Stomach (tissue), 4 donors: ENCODE measurements at regions not wholly inside any gene's neighbourhood (a gene's known extent, or its start where the extent isn't known, plus 50 kb on each side); places are given as distances from the start of the nearest gene placed in this dataset.

Experiments used
- CTCF ChIP-seq, 7 experiments: fragments of 450-650 bp in 4 of 7; fragments of 200-600 bp in 3 of 7; sonication (generic) in 3 of 7; IDR thresholded peaks; one replicate each; pipeline ENCODE4 v1.5.1; 2016 to 2019; ENCODE audit warnings: antibody characterized with exemption in 7 of 7, control low read depth in 2 of 7, mild to moderate bottlenecking in 1 of 7
- EP300 ChIP-seq: sonication (generic); formaldehyde crosslinking; IDR thresholded peaks from one replicate; pipeline ENCODE4 v1.6.1; 2017; ENCODE audit warnings: antibody characterized with exemption
- POLR2A ChIP-seq, 4 donors: fragments of 450-650 bp; IDR thresholded peaks; one replicate each; pipeline ENCODE4 v1.6.1; 2016; ENCODE audit warnings: antibody characterized with exemption in 4 of 4, control low read depth in 2 of 4, mild to moderate bottlenecking in 1 of 4, moderate library complexity in 1 of 4
- POLR2AphosphoS5 ChIP-seq, 3 donors: sonication (generic); formaldehyde crosslinking; IDR thresholded peaks; one replicate each; pipeline ENCODE4 v1.6.1; 2016; ENCODE audit warnings: antibody characterized with exemption in 3 of 3

- TF ChIP-seq CTCF (IDR thresholded peaks at IDR 0.05) (no peak), EP300 (no peak), POLR2A (IDR thresholded peaks at IDR 0.05) (no peak), POLR2AphosphoS5 (IDR thresholded peaks at IDR 0.05) (no peak)
Measured at GRCh38 chr4:114279066-114279465, 299.6 kb upstream of the ARSJ start.
